ENCODE measurements at regions not wholly inside any gene's neighbourhood (a gene's known extent, or its start where the extent isn't known, plus 50 kb on each side); places are given as distances from the start of the nearest gene placed in this dataset.

- ATAC-seq (no peak), DNase-seq (ENCODE audit: extremely low read depth in 1 of 4, low spot score in 3 of 4) (no peak), FAIRE-seq (no peak)
- Histone ChIP-seq H3K9me3 (replicated peaks; ENCODE audit: control insufficient read depth, insufficient read depth, low read depth, low read length) (no peaks in the 10 kb centered on the region), H3K9ac (ENCODE audit: insufficient read depth in 1 of 2, low read depth in 2 of 2, low read length in 2 of 2) (no peak overlapping the region), H3K27ac (ENCODE audit: extremely low read depth, low read depth, low read length) (no peak overlapping the region), H3K27me3 (ENCODE audit: control insufficient read depth in 2 of 2, insufficient read depth in 2 of 2, low read length in 2 of 2) (no peaks in the 10 kb centered on the region), H3K4me3 (no peak overlapping the region), H4K20me1 (replicated peaks; ENCODE audit: control insufficient read depth, insufficient read depth, low read length) (no peaks in the 10 kb centered on the region), H3K4me2 (ENCODE audit: insufficient read depth, low read length) (no peak overlapping the region), H3K79me2 (ENCODE audit: control insufficient read depth, insufficient read depth, low read length) (no peaks in the 10 kb centered on the region), H3K9me1 (ENCODE audit: control insufficient read depth, insufficient read depth, low read length) (no peaks in the 10 kb centered on the region), H3K4me1 (replicated peaks in 1 of 2; ENCODE audit: control insufficient read depth in 2 of 2, insufficient read depth in 2 of 2, low read length in 2 of 2) (no peaks in the 10 kb centered on the region), H3K36me3 (ENCODE audit: control insufficient read depth, insufficient read depth, low read length) (no peaks in the 10 kb centered on the region), H2AFZ (ENCODE audit: low read depth, low read length) (no peak overlapping the region)
- ChIA-PET CTCF (ENCODE audit: low intra/inter-chr PET ratio) (no interaction called here), POLR2A (interaction anchor here (1.2 kb wide), 1 partner anchor 8 kb away, joined by 3 read pairs; no protein-coding TSS in a partner anchor)
- WGBS (ENCODE audit: insufficient coverage, low coverage, missing lambda C conversion rate), result 3% methylated on average over 4 of the region's 4 CpGs
- intact Hi-C loops (cut with micrococcal nuclease), result no loop called here
- BruUV-seq (replicated peaks), result no TSS peak
- TF ChIP-seq BRD9 (IDR thresholded peaks at IDR 0.05; ENCODE audit: low read depth, partially characterized antibody) (no peak), GABPB2 (CRISPR knock-in tag; conservative IDR thresholded peaks at IDR 0.05) (no peak), NR2C1 (IDR thresholded peaks at IDR 0.05) (no peak), NR2C1 (tag; IDR thresholded peaks at IDR 0.05) (no peak), GATAD2B (IDR thresholded peaks at IDR 0.05; ENCODE audit: borderline replicate concordance) (no peak), ATF6 (CRISPR knock-in tag; IDR thresholded peaks at IDR 0.05) (no peak), RFX5 (IDR thresholded peaks at IDR 0.05; ENCODE audit: low read depth, low read length) (no peak), NFRKB (IDR thresholded peaks at IDR 0.05; ENCODE audit: low read depth) (no peak), TEAD2 (tag; IDR thresholded peaks at IDR 0.05) (no peak), FOXP1 (CRISPR knock-in tag; IDR thresholded peaks at IDR 0.05) (no peak), HBP1 (CRISPR knock-in tag; IDR thresholded peaks at IDR 0.05) (no peak), UBTF (IDR thresholded peaks at IDR 0.05; ENCODE audit: borderline replicate concordance in 1 of 2, low read depth in 2 of 2, low read length in 2 of 2) (no peak), SMC3 (conservative IDR thresholded peaks at IDR 0.05; ENCODE audit: insufficient read depth, low read depth, low read length) (no peak)
- in situ Hi-C loops (cut with MboI), result no loop called here
These were observed 215.7 kb upstream of the TMC3 start for GRCh38 chr15:81589671-81590070.
